ENCODE measurements at regions not wholly inside any gene's neighbourhood (a gene's known extent, or its start where the extent isn't known, plus 50 kb on each side); places are given as distances from the start of the nearest gene placed in this dataset.

GRCh38 chr3:162547321-162547720 lies 1050.7 kb downstream of the OTOL1 start:
- no peak for TF ChIP-seq EZH2 (IDR thresholded peaks at IDR 0.05; ENCODE audit: low read length, unreplicated experiment)
- TF ChIP-seq, protein P1, sequence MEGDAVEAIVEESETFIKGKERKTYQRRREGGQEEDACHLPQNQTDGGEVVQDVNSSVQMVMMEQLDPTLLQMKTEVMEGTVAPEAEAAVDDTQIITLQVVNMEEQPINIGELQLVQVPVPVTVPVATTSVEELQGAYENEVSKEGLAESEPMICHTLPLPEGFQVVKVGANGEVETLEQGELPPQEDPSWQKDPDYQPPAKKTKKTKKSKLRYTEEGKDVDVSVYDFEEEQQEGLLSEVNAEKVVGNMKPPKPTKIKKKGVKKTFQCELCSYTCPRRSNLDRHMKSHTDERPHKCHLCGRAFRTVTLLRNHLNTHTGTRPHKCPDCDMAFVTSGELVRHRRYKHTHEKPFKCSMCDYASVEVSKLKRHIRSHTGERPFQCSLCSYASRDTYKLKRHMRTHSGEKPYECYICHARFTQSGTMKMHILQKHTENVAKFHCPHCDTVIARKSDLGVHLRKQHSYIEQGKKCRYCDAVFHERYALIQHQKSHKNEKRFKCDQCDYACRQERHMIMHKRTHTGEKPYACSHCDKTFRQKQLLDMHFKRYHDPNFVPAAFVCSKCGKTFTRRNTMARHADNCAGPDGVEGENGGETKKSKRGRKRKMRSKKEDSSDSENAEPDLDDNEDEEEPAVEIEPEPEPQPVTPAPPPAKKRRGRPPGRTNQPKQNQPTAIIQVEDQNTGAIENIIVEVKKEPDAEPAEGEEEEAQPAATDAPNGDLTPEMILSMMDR (conservative IDR thresholded peaks at IDR 0.05; ENCODE audit: low read depth, low read length): no peak
